A204.1 (cell line): ENCODE measurements at regions not wholly inside any gene's neighbourhood (a gene's known extent, or its start where the extent isn't known, plus 50 kb on each side); places are given as distances from the start of the nearest gene placed in this dataset.

Experiments used
- FAIRE-seq: peaks from 2 replicates; lab custom pipeline; 2012; peaks lifted over from hg19 to GRCh38; lab: Jason Lieb, UNC

- no peak for FAIRE-seq
These were observed 937.6 kb downstream of the BRD1 start for GRCh38 chr22:48889887-48890692.

DNA sequence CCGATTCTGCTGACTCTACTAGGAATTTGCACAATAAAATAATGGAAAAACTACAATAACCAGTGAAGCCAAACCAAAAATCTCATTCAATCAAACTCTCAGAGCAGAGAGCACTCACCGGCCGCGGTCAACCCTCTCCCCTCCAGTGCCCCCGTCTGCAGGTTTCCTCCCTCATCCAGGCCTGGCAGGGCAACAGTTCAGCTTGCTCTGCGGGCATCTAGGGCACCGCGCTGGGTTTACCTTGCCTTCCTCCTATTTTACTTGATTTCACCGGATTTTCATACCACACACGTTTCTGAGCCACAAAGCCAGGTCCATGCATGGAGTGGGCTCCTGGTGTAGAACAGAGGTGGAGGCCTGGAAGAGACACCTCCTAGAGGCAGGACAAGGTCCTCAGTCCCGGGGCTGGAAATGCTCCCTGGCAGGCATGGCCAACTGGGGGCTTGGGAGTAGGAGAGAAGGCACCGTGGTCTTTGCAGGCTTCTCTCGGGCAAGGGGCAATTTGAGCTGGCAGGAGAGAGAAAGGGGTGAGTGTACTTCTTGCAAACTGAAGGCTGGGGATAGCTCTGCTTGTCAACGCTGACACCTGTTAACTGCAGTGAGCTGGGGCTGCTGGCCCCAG, 938.4 kb downstream of the BRD1 start:
- no peak for FAIRE-seq

- no peak for FAIRE-seq
These were observed 939.0 kb downstream of the BRD1 start for GRCh38 chr22:48888466-48889208.

- FAIRE-seq, result no peak
These were observed 940.0 kb downstream of the BRD1 start for GRCh38 chr22:48887394-48888332.

- no peak for FAIRE-seq
These were observed 940.9 kb downstream of the BRD1 start for GRCh38 chr22:48886604-48887393.

DNA sequence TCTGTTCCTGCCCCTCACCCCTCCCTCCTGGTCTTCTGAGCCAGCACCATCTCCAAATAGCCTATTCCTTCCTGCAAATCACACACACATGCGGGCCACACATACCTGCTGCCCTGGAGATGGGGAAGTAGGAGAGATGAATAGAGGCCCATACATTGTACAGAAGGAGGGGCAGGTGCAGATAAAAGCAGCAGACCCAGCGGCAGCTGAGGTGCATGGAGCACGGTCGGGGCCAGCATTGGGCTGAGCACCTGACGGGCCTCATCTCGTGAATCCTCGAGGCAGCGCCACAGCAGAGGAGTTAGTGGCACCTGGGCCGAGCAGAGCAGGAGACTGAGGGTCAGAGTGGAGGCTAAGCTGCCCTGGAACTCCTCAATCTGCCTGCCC, 941.8 kb downstream of the BRD1 start:
- FAIRE-seq, result no peak

DNA sequence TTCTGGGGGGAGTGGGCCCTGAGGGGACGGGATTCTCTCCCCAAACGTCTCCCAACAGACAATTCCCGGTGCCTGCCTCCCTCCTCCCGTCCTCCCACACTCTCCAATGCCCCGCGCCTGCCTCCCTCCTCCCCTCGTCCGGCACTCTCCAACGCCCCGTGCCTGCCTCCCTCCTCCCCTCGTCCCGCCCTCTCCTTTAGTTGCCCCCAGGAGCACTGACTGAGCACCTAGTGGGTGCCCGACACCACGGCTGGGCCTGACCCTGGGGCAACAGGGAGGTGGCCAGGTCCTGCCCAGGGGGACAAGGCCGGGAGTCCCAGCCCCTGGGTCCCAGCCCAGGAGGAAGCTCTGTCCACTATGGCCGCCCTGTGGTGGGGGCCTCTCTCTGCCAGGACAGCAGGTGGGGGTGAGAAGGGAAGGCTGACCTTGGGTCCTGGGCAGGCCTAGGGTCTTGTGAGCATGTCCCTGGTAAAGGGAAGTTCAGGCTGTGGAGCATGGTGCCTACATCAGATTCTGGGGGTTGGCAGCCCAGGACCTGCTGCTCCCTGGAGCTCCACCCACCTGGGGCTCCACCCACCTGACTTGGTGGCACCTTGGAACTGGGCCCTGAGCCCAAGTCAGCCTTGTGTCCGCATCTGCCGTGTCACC, 942.3 kb downstream of the BRD1 start:
- FAIRE-seq, result no peak

- no peak for FAIRE-seq
These were observed 942.9 kb downstream of the BRD1 start for GRCh38 chr22:48884786-48885185.

DNA sequence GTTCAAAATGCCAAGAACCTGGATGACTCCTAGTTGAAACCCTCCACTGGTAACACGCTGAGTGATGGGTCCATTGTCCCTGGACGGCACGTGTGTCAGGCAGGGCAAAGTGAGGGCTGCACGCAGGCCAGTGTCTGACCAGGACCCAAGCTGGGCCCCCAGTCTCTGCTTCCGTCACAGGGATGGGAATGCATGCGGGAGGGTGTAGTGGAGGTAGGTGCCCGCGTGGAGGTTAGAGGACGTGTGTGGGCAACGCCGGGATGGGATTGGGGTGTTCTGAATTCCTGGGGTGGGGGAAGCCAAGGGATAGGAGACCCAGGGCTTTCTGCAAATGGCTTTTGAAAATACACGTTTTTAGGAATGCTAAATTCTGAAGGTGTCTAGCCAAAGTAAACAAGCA, 943.3 kb downstream of the BRD1 start:
- FAIRE-seq, result no peak

DNA sequence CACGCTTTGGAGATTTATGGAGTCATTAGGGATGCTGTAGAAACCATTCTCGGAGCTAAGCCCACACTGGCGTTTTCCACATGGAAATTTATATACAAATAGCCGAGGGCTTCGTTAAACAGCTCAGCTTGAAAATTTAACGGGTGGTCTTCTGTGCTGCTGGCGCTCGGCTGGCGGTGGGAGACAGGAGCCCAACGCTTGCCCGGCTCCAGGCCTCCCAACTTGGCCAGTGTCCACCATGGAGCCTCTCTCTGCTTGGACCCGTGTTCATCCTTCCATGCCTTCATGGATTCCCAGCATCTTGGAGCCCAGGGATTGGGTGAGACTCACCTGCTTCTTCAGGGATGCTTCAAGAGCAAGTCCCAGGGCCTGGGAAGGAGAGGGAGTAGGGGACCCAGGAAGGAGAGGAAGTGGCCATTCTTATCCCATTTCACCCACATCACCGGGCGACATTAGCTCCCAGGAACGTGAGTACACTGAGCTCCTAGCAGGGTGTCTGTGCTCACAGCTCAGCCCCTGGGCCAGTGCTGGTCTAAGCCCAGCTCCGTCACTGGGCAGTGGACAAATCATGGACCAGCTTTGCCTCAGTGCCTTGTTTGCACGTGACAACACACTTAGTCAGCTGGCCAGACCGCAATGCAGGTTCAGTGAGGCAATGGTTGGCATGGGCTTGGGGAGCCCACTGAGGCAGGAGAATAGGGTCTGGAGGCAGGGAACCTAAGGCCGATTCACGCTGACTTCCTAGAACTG, 944.3 kb downstream of the BRD1 start:
- FAIRE-seq, result no peak

GRCh38 chr22:48882636-48883200, 945.0 kb downstream of the BRD1 start:
- no peak for FAIRE-seq

GRCh38 chr22:48881326-48881980, 946.2 kb downstream of the BRD1 start:
- FAIRE-seq, result no peak

DNA sequence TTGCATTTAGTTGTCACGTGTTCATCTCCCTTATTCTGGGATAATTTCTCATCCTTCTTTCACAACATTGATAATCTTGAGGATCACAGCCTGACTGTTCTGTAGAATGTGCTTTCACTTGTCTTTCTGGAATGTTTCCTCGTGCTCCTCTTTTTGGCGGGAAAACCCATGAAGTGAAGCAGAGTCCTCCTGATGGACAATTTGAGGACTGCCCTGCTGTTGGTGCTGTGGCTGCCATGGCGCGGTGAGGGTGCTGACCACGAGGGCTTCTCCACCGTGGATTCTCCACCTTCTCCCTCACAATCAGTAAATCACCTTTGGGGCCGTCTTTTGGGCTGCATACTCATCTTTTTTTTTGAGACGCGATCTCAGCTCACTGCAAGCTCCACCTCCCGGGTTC, 946.9 kb downstream of the BRD1 start:
- FAIRE-seq, result no peak

GRCh38 chr22:48876951-48877350, 950.7 kb downstream of the BRD1 start:
- no peak for FAIRE-seq

DNA sequence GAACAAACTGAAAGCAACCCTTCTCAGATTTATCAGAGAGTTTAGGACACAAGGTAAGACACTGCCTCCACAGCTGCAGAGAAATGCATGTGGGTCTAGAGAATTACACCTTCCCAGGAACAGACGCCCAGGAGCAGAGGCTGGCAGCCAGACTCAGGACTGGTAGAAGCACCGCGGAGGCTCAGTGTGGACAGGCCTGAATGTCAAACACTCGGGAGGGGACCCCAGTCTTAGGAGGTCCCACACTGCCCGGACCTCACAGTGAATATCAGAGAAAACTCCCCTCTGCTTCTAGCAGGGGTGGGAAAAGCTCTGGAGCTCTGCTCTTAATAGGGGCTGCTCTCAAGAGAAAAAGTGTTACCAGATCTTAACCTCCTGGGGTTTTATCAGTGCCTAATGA, 952.7 kb downstream of the BRD1 start:
- no peak for FAIRE-seq

DNA sequence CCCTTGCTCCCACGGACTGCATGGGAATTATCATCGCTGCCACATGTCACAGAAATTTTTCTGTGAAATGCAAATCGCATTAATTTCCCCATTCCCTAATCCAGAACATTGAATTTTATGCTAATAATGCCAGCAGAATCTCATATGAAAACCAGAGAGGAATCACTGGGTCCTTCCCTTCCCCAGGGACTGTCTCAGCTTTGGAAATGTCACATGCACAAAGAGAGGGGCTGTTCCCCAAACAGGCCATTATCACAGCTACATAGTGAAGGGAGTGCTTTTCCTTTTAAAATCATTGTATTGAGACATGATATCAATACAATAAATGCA, 954.5 kb downstream of the BRD1 start:
- no peak for FAIRE-seq

GRCh38 chr22:48872271-48873190, 955.1 kb downstream of the BRD1 start:
- no peak for FAIRE-seq

- no peak for FAIRE-seq
These were observed 956.4 kb downstream of the BRD1 start for GRCh38 chr22:48871176-48871840.
